CD14-positive monocyte (primary cell): ENCODE measurements at regions not wholly inside any gene's neighbourhood (a gene's known extent, or its start where the extent isn't known, plus 50 kb on each side); places are given as distances from the start of the nearest gene placed in this dataset.

Experiments
- DNase-seq, 3 donors: peaks; one replicate each; pipeline ENCODE4 v3.0.0-alpha.2; 2011 to 2022
- H2AFZ ChIP-seq: 2 replicates; pipeline ENCODE4 v1.6.0; 2012; ENCODE audit warnings: mild to moderate bottlenecking, low read depth, low read length, inconsistent platforms; ENCODE audit not compliant: insufficient read depth, poor library complexity, severe bottlenecking
- H3K27ac ChIP-seq, 2 donors: 1 replicate in 1 of 2; 2 replicates in 1 of 2; pipeline ENCODE4 v1.5.1; 2012 to 2013; ENCODE audit warnings: low read length in 2 of 2, control low read depth in 1 of 2, inconsistent platforms in 1 of 2, low read depth in 1 of 2, mild to moderate bottlenecking in 1 of 2
- H3K27me3 ChIP-seq, 2 donors: one replicate each; pipeline versions ENCODE4 v1.6.0 to v1.6.1; 2011 to 2013; ENCODE audit warnings: low read length in 2 of 2; ENCODE audit not compliant: control insufficient read depth in 2 of 2, insufficient read depth in 2 of 2
- H3K36me3 ChIP-seq, 2 donors: replicated peaks in 1 of 2; 1 replicate in 1 of 2; 2 replicates in 1 of 2; pipeline versions ENCODE4 v1.5.1 to v1.6.1; 2012 to 2013; ENCODE audit warnings: low read length in 2 of 2, control low read depth in 1 of 2, inconsistent platforms in 1 of 2, mild to moderate bottlenecking in 1 of 2; ENCODE audit not compliant: insufficient read depth in 2 of 2, control insufficient read depth in 1 of 2
- H3K4me1 ChIP-seq, 2 donors: 1 replicate in 1 of 2; 2 replicates in 1 of 2; pipeline versions ENCODE4 v1.5.1 to v1.6.1; 2012 to 2013; ENCODE audit warnings: low read length in 2 of 2, control low read depth in 1 of 2, inconsistent platforms in 1 of 2, mild to moderate bottlenecking in 1 of 2, moderate library complexity in 1 of 2; ENCODE audit not compliant: insufficient read depth in 2 of 2, control insufficient read depth in 1 of 2
- H3K4me2 ChIP-seq: replicated peaks from 2 replicates; pipeline ENCODE3; 2012; ENCODE audit warnings: low read length, moderate library complexity, mild to moderate bottlenecking; ENCODE audit not compliant: poor library complexity, severe bottlenecking; ENCODE audit errors: extremely low read depth
- H3K4me3 ChIP-seq, 3 experiments: fragments of 200-600 bp in 1 of 3; sonication (generic) in 1 of 3; replicated peaks in 1 of 3; 1 replicate in 2 of 3; 2 replicates in 1 of 3; pipeline ENCODE4 v1.5.1; 2011 to 2013; ENCODE audit warnings: low read length in 3 of 3, mild to moderate bottlenecking in 3 of 3, control low read depth in 2 of 3, low read depth in 2 of 3, inconsistent platforms in 1 of 3, moderate library complexity in 1 of 3
- H3K79me2 ChIP-seq: 2 replicates; pipeline ENCODE4 v1.6.0; 2012; ENCODE audit warnings: mild to moderate bottlenecking, control low read depth, inconsistent platforms, low read length, moderate library complexity; ENCODE audit not compliant: insufficient read depth
- H3K9ac ChIP-seq: 2 replicates; pipeline ENCODE4 v1.6.0; 2017; ENCODE audit warnings: low read length, mild to moderate bottlenecking; ENCODE audit not compliant: insufficient read depth, poor library complexity, severe bottlenecking
- H3K9me3 ChIP-seq, 2 donors: replicated peaks in 1 of 2; 1 replicate in 1 of 2; 2 replicates in 1 of 2; pipeline versions ENCODE4 v1.5.1 to v1.6.1; 2012 to 2013; ENCODE audit warnings: low read length in 2 of 2, control low read depth in 1 of 2; ENCODE audit not compliant: control insufficient read depth in 1 of 2, insufficient read depth in 1 of 2
- H4K20me1 ChIP-seq: 2 replicates; pipeline ENCODE4 v1.6.0; 2012; ENCODE audit warnings: mild to moderate bottlenecking, low read length, control low read depth, moderate library complexity; ENCODE audit not compliant: insufficient read depth
- H3K27ac Mint-ChIP-seq, 7 donors: one replicate each; pipeline ENCODE4 v1.8.0; 2020; ENCODE audit warnings: mild to moderate bottlenecking in 7 of 7, mixed read lengths in 7 of 7, moderate library complexity in 6 of 7, inconsistent platforms in 2 of 7
- H3K27me3 Mint-ChIP-seq, 3 donors: one replicate each; pipeline ENCODE4 v1.8.0; 2021 to 2022; ENCODE audit warnings: low read depth in 3 of 3, mild to moderate bottlenecking in 3 of 3, mixed read lengths in 3 of 3, moderate library complexity in 3 of 3, inconsistent platforms in 1 of 3
- H3K36me3 Mint-ChIP-seq, 2 donors: one replicate each; pipeline ENCODE4 v1.8.0; 2020; ENCODE audit warnings: mixed read lengths in 2 of 2, inconsistent platforms in 1 of 2, mild to moderate bottlenecking in 1 of 2
- H3K4me1 Mint-ChIP-seq: one replicate; pipeline ENCODE4 v1.8.0; 2020; ENCODE audit warnings: mild to moderate bottlenecking, mixed read lengths
- H3K4me3 Mint-ChIP-seq, 2 donors: one replicate each; pipeline ENCODE4 v1.8.0; 2020; ENCODE audit warnings: mild to moderate bottlenecking in 2 of 2, mixed read lengths in 2 of 2, moderate library complexity in 1 of 2
- H3K9me3 Mint-ChIP-seq, 7 donors: one replicate each; pipeline ENCODE4 v1.8.0; 2020 to 2022; ENCODE audit warnings: mixed read lengths in 7 of 7, mild to moderate bottlenecking in 6 of 7, moderate library complexity in 6 of 7, inconsistent platforms in 2 of 7
- CTCF ChIP-seq: fragments of 200-600 bp; IDR thresholded peaks from one replicate; pipeline ENCODE4 v1.8.0; 2022; ENCODE audit warnings: antibody characterized with exemption, mild to moderate bottlenecking
- WGBS: methylation state at CpG from one replicate; pipeline ENCODE4 v1.1.5; 2013; ENCODE audit warnings: missing lambda C conversion rate; ENCODE audit not compliant: insufficient coverage; 5-methylcytosine and 5-hydroxymethylcytosine counted together
- intact Hi-C, 2 donors: fragments of 100-400 bp; cut with micrococcal nuclease; formaldehyde crosslinking; loops; one replicate each; pipeline versions ENCODE4 v1.15.0 to v1.15.1; 2023

DNA sequence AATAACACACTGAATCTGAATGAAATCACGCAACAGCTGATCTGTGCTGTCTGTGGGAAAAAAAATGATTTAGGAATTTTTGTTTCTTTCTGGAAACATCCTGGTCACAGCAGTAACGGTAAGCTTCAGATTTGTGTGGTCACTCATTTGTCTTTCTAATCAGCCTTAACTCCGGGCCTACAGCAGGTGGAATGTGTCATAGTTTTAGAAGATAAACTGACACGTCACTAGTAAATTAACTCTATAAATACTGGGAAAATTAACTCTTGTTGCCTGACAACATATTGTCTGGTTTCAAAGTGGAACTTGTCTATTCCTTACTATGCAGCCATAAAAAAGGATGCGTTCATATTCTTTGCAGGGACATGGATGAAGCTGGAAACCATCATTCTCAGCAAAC lies 58.1 kb upstream of the NCK2 start:
- no peaks in the 10 kb centered on the region for H4K20me1 ChIP-seq
- intact Hi-C loops: no loop called here
- WGBS: 100% methylated on average over 1 of the region's 5 CpGs
- no peaks in the 10 kb centered on the region for H3K36me3 Mint-ChIP-seq
- no peak overlapping the region for H2AFZ ChIP-seq
- peaks cover 9 to 11% of the 10 kb centered on the region in 2 donors for H3K4me1 ChIP-seq
- H3K27ac ChIP-seq: no peak overlapping the region
- no peak overlapping the region for H3K4me3 Mint-ChIP-seq
- peaks cover 11% of the 10 kb centered on the region for H3K4me1 Mint-ChIP-seq
- no peaks in the 10 kb centered on the region for H3K36me3 ChIP-seq
- peaks cover 0 to 3% (median 0%) of the 10 kb centered on the region in 3 donors for H3K27me3 Mint-ChIP-seq
- no peaks in the 10 kb centered on the region for H3K79me2 ChIP-seq
- no peak overlapping the region for H3K4me2 ChIP-seq
- no peak for TF ChIP-seq CTCF
- H3K27ac Mint-ChIP-seq: no peak overlapping the region
- H3K27me3 ChIP-seq: no peaks in the 10 kb centered on the region
- H3K9me3 Mint-ChIP-seq: peaks cover 0 to 5% (median 0%) of the 10 kb centered on the region in 7 donors
- DNase-seq: no peak
- no peak overlapping the region for H3K4me3 ChIP-seq
- no peak overlapping the region for H3K9ac ChIP-seq
- no peaks in the 10 kb centered on the region for H3K9me3 ChIP-seq

- Histone ChIP-seq H3K27me3 (no peaks in the 10 kb centered on the region), H3K4me1 (peaks cover 9 to 11% of the 10 kb centered on the region in 2 donors), H2AFZ (no peak overlapping the region), H3K4me3 (no peak overlapping the region), H3K9ac (no peak overlapping the region), H4K20me1 (no peaks in the 10 kb centered on the region), H3K4me2 (no peak overlapping the region), H3K36me3 (no peaks in the 10 kb centered on the region), H3K9me3 (no peaks in the 10 kb centered on the region), H3K79me2 (no peaks in the 10 kb centered on the region), H3K27ac (no peak overlapping the region)
- Mint-ChIP-seq H3K36me3 (no peaks in the 10 kb centered on the region), H3K27me3 (peaks cover 0 to 3% (median 0%) of the 10 kb centered on the region in 3 donors), H3K27ac (no peak overlapping the region), H3K4me3 (no peak overlapping the region), H3K4me1 (peaks cover 11% of the 10 kb centered on the region), H3K9me3 (peaks cover 0 to 5% (median 1%) of the 10 kb centered on the region in 7 donors)
- TF ChIP-seq CTCF: no peak
- intact Hi-C loops: no loop called here
- DNase-seq: peak; percentile 2 to 33 (median 3)
These were observed 61.7 kb upstream of the NCK2 start for GRCh38 chr2:105683011-105683492.
